OCI-LY3 (cell line): ENCODE measurements at regions not wholly inside any gene's neighbourhood (a gene's known extent, or its start where the extent isn't known, plus 50 kb on each side); places are given as distances from the start of the nearest gene placed in this dataset.
"Not testable (repeated sequence)": the region's sequence is repeated elsewhere in the genome, so short reads cannot be mapped to it uniquely, and the experiment has no call there.

Experiments used
- H2AFZ ChIP-seq: fragments of 200-600, 300-600 bp; shearing (Covaris generic); 2 replicates; pipeline ENCODE4 v1.6.0; 2014; ENCODE audit warnings: antibody characterized with exemption, low read depth, low read length
- H3K27ac ChIP-seq: fragments of 200-600, 300-600 bp; sonication (generic); 2 replicates; pipeline ENCODE4 v1.5.1; 2014; ENCODE audit warnings: mild to moderate bottlenecking, low read length, moderate library complexity, mixed read lengths
- H3K27me3 ChIP-seq: fragments of 200-600, 300-600 bp; sonication (generic); 2 replicates; pipeline ENCODE4 v1.6.1; 2014; ENCODE audit warnings: low read depth, low read length, mixed read lengths
- H3K36me3 ChIP-seq: fragments of 200-600, 300-600 bp; sonication (generic); replicated peaks from 2 replicates; pipeline ENCODE3; 2014; ENCODE audit warnings: low read depth, low read length, mixed read lengths
- H3K4me1 ChIP-seq: fragments of 300-600, 200-600 bp; sonication (generic); 2 replicates; pipeline ENCODE4 v1.6.1; 2014; ENCODE audit warnings: low read length, mixed read lengths
- H3K4me2 ChIP-seq: fragments of 200-600, 300-600 bp; sonication (generic); 2 replicates; pipeline ENCODE4 v1.6.1; 2014; ENCODE audit warnings: low read length, mixed read lengths
- H3K4me3 ChIP-seq: fragments of 300-600, 200-600 bp; sonication (generic); 2 replicates; pipeline ENCODE4 v1.5.1; 2014; ENCODE audit warnings: antibody characterized with exemption, mild to moderate bottlenecking, low read length, moderate library complexity
- H3K79me2 ChIP-seq: fragments of 300-600, 200-600 bp; shearing (Covaris generic); 2 replicates; pipeline ENCODE4 v1.6.1; 2014; ENCODE audit warnings: mild to moderate bottlenecking, low read length, mixed read lengths
- H3K9ac ChIP-seq: fragments of 300-600, 200-600 bp; shearing (Covaris generic); 2 replicates; pipeline ENCODE4 v1.6.0; 2014; ENCODE audit warnings: mild to moderate bottlenecking, low read length, moderate library complexity
- H3K9me3 ChIP-seq: fragments of 200-600, 300-600 bp; shearing (Covaris generic); 2 replicates; pipeline ENCODE4 v1.6.1; 2014; ENCODE audit warnings: low read length, mixed read lengths; ENCODE audit not compliant: insufficient read depth
- H4K20me1 ChIP-seq: fragments of 200-600, 300-600 bp; sonication (generic); 2 replicates; pipeline ENCODE4 v1.6.1; 2016; ENCODE audit warnings: low read length, mixed read lengths; ENCODE audit not compliant: insufficient read depth
- CTCF ChIP-seq: fragments of 200-600, 300-600 bp; sonication (generic); IDR thresholded peaks from 2 replicates; pipeline ENCODE4 v1.5.1; 2014; ENCODE audit warnings: antibody characterized with exemption, low read length, low read depth
- EZH2phosphoT487 ChIP-seq: fragments of 200-600 bp; shearing (Covaris generic); IDR thresholded peaks from 2 replicates; pipeline ENCODE4 v1.6.1; 2018; ENCODE audit warnings: antibody characterized with exemption, mixed run types, low read depth

DNA sequence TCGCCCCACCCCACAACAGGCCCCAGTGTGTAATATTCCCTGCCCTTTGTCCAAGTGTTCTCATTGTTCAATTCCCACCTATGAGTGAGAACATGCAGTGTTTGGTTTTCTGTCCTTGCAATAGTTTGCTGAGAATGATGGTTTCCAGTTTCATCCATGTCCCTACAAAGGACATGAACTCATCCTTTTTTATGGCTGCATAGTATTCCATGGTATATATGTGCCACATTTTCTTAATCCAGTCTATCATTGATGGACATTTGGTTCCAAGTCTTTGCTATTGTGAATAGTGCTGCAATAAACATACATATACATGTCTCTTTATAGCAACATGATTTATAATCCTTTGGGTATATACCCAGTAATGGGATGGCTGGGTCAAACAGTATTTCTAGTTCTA lies 132.7 kb downstream of the SNX10 start:
- not testable (repeated sequence) for H3K9me3 ChIP-seq, H2AFZ ChIP-seq, H3K4me1 ChIP-seq, H3K4me3 ChIP-seq, H4K20me1 ChIP-seq, H3K4me2 ChIP-seq, H3K79me2 ChIP-seq, H3K36me3 ChIP-seq, H3K9ac ChIP-seq, H3K27me3 ChIP-seq, H3K27ac ChIP-seq

GRCh38 chr7:26425655-26426054 lies 134.0 kb downstream of the SNX10 start:
- Histone ChIP-seq H3K36me3 (no peaks in the 10 kb centered on the region), H3K27me3 (peaks cover 6% of the 10 kb centered on the region; the same call in 1 of the 2 replicates), H3K27ac (no peak overlapping the region), H2AFZ (no peak overlapping the region), H3K9ac (no peak overlapping the region), H4K20me1 (no peaks in the 10 kb centered on the region), H3K9me3 (no peaks in the 10 kb centered on the region), H3K79me2 (no peaks in the 10 kb centered on the region), H3K4me2 (no peak overlapping the region), H3K4me1 (no peaks in the 10 kb centered on the region), H3K4me3 (no peak overlapping the region)
- no peak for TF ChIP-seq EZH2phosphoT487
- TF ChIP-seq CTCF: no peak

DNA sequence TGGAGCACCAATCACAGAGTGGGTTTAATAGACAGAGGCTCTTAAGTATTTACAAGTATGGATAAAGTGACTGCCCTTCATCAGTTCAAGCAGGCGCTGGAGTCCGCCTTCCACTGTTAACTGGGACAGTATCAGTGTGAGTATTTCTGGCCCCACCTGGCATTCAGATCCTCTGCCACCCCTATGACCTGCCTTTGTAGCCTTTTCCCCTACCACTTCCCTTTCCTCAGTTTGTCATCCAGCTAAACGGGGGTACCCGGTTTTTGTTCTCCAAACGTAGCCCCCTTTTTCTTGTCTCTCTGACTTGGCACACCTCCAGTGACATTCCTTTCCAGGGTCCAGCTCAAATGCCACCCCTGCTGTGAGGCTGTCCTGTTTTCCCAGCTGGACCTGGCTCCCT lies 134.4 kb downstream of the SNX10 start:
- Histone ChIP-seq H3K4me2 (no peak overlapping the region), H3K4me3 (no peak overlapping the region), H3K4me1 (no peaks in the 10 kb centered on the region), H3K27me3 (peaks cover 1% of the 10 kb centered on the region; the same call in 1 of the 2 replicates), H3K79me2 (no peaks in the 10 kb centered on the region), H2AFZ (no peak overlapping the region), H4K20me1 (no peaks in the 10 kb centered on the region), H3K9me3 (no peaks in the 10 kb centered on the region), H3K27ac (no peak overlapping the region), H3K9ac (no peak overlapping the region), H3K36me3 (no peaks in the 10 kb centered on the region)
- TF ChIP-seq CTCF (no peak), EZH2phosphoT487 (no peak)

DNA sequence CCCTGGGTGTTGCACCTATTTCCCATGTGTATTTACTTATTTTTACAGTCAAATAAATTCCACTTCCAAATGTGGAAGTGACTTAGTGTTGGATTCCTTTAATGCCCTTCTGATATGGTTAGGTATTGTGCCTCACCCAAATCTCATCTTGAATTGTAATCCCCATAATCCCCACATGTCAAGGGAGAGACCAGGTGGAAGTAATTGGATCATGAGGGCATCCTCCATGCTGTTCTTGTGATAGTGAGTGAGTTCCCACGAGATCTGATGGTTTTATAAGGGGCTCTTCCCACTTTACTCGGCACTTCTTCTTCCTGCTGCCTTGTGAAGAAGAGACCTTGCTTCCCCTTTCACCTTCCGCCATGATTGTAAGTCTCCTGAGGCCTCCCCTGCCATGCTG lies 136.9 kb downstream of the SNX10 start:
- no peak overlapping the region for H3K4me2 ChIP-seq
- H4K20me1 ChIP-seq: no peaks in the 10 kb centered on the region
- H3K9ac ChIP-seq: no peak overlapping the region
- H3K27me3 ChIP-seq: no peaks in the 10 kb centered on the region
- H3K4me1 ChIP-seq: no peaks in the 10 kb centered on the region
- H3K36me3 ChIP-seq: no peaks in the 10 kb centered on the region
- no peak for TF ChIP-seq EZH2phosphoT487
- no peak for TF ChIP-seq CTCF
- no peak overlapping the region for H2AFZ ChIP-seq
- no peaks in the 10 kb centered on the region for H3K79me2 ChIP-seq
- no peak overlapping the region for H3K4me3 ChIP-seq
- no peaks in the 10 kb centered on the region for H3K9me3 ChIP-seq
- H3K27ac ChIP-seq: no peak overlapping the region

DNA sequence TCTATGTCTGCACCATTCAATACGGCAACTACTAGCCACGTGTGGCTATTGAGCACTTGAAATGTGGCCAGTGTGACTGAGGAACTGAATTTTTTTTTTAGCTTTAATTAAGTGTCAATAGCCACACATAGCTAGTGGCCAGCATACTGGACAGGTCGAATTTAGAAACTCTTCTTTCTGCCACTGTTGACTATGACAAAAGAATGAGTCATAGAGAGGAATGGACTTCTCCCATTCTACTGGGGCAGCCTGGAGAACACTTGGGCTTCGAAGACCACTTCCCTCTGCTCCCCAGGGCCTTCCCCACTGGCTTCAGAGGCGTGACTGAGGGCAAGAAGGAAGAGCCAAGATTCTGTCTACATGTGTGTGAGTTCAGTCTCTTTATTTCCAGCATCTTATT lies 137.5 kb downstream of the SNX10 start:
- Histone ChIP-seq H3K27ac (no peak overlapping the region), H2AFZ (no peak overlapping the region), H4K20me1 (no peaks in the 10 kb centered on the region), H3K4me2 (no peak overlapping the region), H3K36me3 (no peaks in the 10 kb centered on the region), H3K4me3 (no peak overlapping the region), H3K4me1 (no peaks in the 10 kb centered on the region), H3K9me3 (no peaks in the 10 kb centered on the region), H3K79me2 (no peaks in the 10 kb centered on the region), H3K9ac (no peak overlapping the region), H3K27me3 (no peaks in the 10 kb centered on the region)
- TF ChIP-seq EZH2phosphoT487 (no peak), CTCF (no peak)
